Endothelial cell of umbilical vein (primary cell): ENCODE measurements at regions not wholly inside any gene's neighbourhood (a gene's known extent, or its start where the extent isn't known, plus 50 kb on each side); places are given as distances from the start of the nearest gene placed in this dataset.

Source experiments
- BruUV-seq: library from RNA; stranded (reverse); fragments of 400-500 nt; replicated peaks from 2 replicates; lab custom pipeline; 2021; lab: Mats Ljungman, UMichigan
- CTCF ChIA-PET: fragments of 300-600, 350-600 bp; sonication (Branson Sonifier 250); formaldehyde crosslinking; loops from one replicate; lab custom pipeline; 2021; ENCODE audit warnings: antibody characterized with exemption, inconsistent platforms; lab: Charles Lee
- POLR2A ChIA-PET: fragments of 300-600, 350-600 bp; sonication (Branson Sonifier 250); formaldehyde crosslinking; loops from one replicate; lab custom pipeline; 2021; ENCODE audit warnings: antibody characterized with exemption, inconsistent platforms; lab: Charles Lee
- DNase-seq: peaks from one replicate; pipeline ENCODE4 v3.0.0-alpha.2; 2011; ENCODE audit warnings: low read depth, low spot score
- FAIRE-seq: peaks from 2 replicates; lab custom pipeline; 2011; peaks lifted over from hg19 to GRCh38; lab: Jason Lieb, UNC
- H2AFZ ChIP-seq: 2 replicates; pipeline ENCODE4 v1.6.0; 2012; ENCODE audit warnings: low read depth, low read length, control low read depth, inconsistent platforms
- H3K27ac ChIP-seq: 2 replicates; pipeline ENCODE4 v1.5.1; 2011; ENCODE audit warnings: low read depth, mild to moderate bottlenecking, control low read depth, low read length, moderate library complexity; ENCODE audit not compliant: insufficient read depth
- H3K27me3 ChIP-seq, 2 experiments: 2 replicates each; pipeline versions ENCODE4 v1.6.0 to v1.6.1; 2011; ENCODE audit warnings: low read length in 2 of 2, mixed read lengths in 1 of 2; ENCODE audit not compliant: control insufficient read depth in 2 of 2, insufficient read depth in 2 of 2
- H3K36me3 ChIP-seq, 2 experiments: 2 replicates in 1 of 2; 3 replicates in 1 of 2; pipeline ENCODE4 v1.5.1; 2011; ENCODE audit warnings: low read length in 2 of 2, mild to moderate bottlenecking in 1 of 2, moderate library complexity in 1 of 2; ENCODE audit not compliant: control insufficient read depth in 2 of 2, insufficient read depth in 2 of 2; ENCODE audit errors: extremely low read depth in 1 of 2
- H3K4me1 ChIP-seq: 3 replicates; pipeline ENCODE4 v1.5.1; 2011; ENCODE audit warnings: mild to moderate bottlenecking, low read length; ENCODE audit not compliant: control insufficient read depth, insufficient read depth; ENCODE audit errors: extremely low read depth
- H3K4me2 ChIP-seq: 2 replicates; pipeline ENCODE4 v1.6.1; 2011; ENCODE audit warnings: low read length, control low read depth, mixed read lengths; ENCODE audit not compliant: insufficient read depth
- H3K4me3 ChIP-seq, 3 experiments: fragments of 200-600 bp in 1 of 3; sonication (generic), shearing (Covaris generic) in 1 of 3; replicated peaks in 1 of 3; 2 replicates each; pipeline ENCODE4 v1.5.1; 2011 to 2016; ENCODE audit warnings: control low read depth in 3 of 3, low read length in 3 of 3, mild to moderate bottlenecking in 2 of 3, inconsistent platforms in 1 of 3, low read depth in 1 of 3, moderate library complexity in 1 of 3; ENCODE audit not compliant: insufficient read depth in 1 of 3
- H3K79me2 ChIP-seq: 2 replicates; pipeline ENCODE4 v1.6.0; 2012; ENCODE audit warnings: low read length, inconsistent platforms; ENCODE audit not compliant: control insufficient read depth, insufficient read depth
- H3K9ac ChIP-seq: replicated peaks from 2 replicates; pipeline ENCODE3; 2011; ENCODE audit warnings: low read length, control low read depth; ENCODE audit not compliant: insufficient read depth; ENCODE audit errors: extremely low read depth
- H3K9me1 ChIP-seq: replicated peaks from 3 replicates; pipeline ENCODE4 v1.6.0; 2011; ENCODE audit warnings: mild to moderate bottlenecking, low read length; ENCODE audit not compliant: control insufficient read depth, insufficient read depth; ENCODE audit errors: extremely low read depth
- H3K9me3 ChIP-seq: replicated peaks from 2 replicates; pipeline ENCODE4 v1.5.1; 2012; ENCODE audit warnings: low read length, inconsistent platforms; ENCODE audit not compliant: control insufficient read depth, insufficient read depth
- H4K20me1 ChIP-seq: replicated peaks from 2 replicates; pipeline ENCODE3; 2011; ENCODE audit warnings: mild to moderate bottlenecking, low read length; ENCODE audit not compliant: control insufficient read depth, insufficient read depth; ENCODE audit errors: extremely low read depth
- CTCF ChIP-seq, 2 donors: IDR thresholded peaks; 1 replicate in 1 of 2; 2 replicates in 1 of 2; pipeline ENCODE4 v1.5.1; 2011; ENCODE audit warnings: low read length in 2 of 2, mild to moderate bottlenecking in 2 of 2, moderate library complexity in 2 of 2, control low read depth in 1 of 2, inconsistent platforms in 1 of 2, low read depth in 1 of 2; ENCODE audit not compliant: insufficient read depth in 1 of 2; ENCODE audit errors: extremely low read depth in 1 of 2
- EZH2 ChIP-seq: IDR thresholded peaks from 2 replicates; pipeline ENCODE4 v1.6.1; 2012; ENCODE audit warnings: borderline replicate concordance, low read depth, mild to moderate bottlenecking, moderate library complexity, low read length, inconsistent platforms; ENCODE audit not compliant: severe bottlenecking
- FOS ChIP-seq: IDR thresholded peaks from 2 replicates; pipeline ENCODE4 v1.6.1; 2011; ENCODE audit warnings: mild to moderate bottlenecking, low read length, moderate library complexity, borderline replicate concordance; ENCODE audit not compliant: insufficient read depth
- GATA2 ChIP-seq: IDR thresholded peaks from 2 replicates; pipeline ENCODE4 v1.7.0; 2011; ENCODE audit warnings: low read depth, mild to moderate bottlenecking, moderate library complexity, mixed read lengths, low read length; ENCODE audit not compliant: insufficient read length, insufficient read depth
- JUN ChIP-seq: IDR thresholded peaks from 2 replicates; pipeline ENCODE4 v1.6.1; 2011; ENCODE audit warnings: borderline replicate concordance, low read depth; ENCODE audit not compliant: insufficient read length, insufficient read depth
- MAX ChIP-seq: IDR thresholded peaks from 2 replicates; pipeline ENCODE4 v1.6.1; 2011; ENCODE audit not compliant: insufficient read depth, insufficient read length
- MYC ChIP-seq: IDR thresholded peaks from one replicate; pipeline ENCODE4 v1.6.1; 2011; ENCODE audit warnings: mild to moderate bottlenecking, low read depth, low read length
- POLR2A ChIP-seq: IDR thresholded peaks from 2 replicates; pipeline ENCODE4 v1.6.1; 2012; ENCODE audit warnings: low read depth, mild to moderate bottlenecking, control low read depth, low read length
- POLR2AphosphoS5 ChIP-seq: IDR thresholded peaks from 2 replicates; pipeline ENCODE4 v1.6.1; 2012; ENCODE audit warnings: low read depth, mild to moderate bottlenecking, control low read depth, low read length, moderate library complexity; ENCODE audit not compliant: insufficient read depth
- dilution Hi-C: fragments of 300-500 bp; cut with MboI; formaldehyde crosslinking; loops from one replicate; pipeline ENCODE4 v1.15.0; 2019; ENCODE audit warnings: low sequenced_read_pairs; ENCODE audit not compliant: extremely low pct_ligation_motif_present
- intact Hi-C: fragments of 100-400 bp; cut with micrococcal nuclease; formaldehyde crosslinking; loops from one replicate; pipeline ENCODE4 v1.10.0; 2022

- no peaks in the 10 kb centered on the region for H4K20me1 ChIP-seq
- no peak overlapping the region for H3K4me2 ChIP-seq
- H3K9me1 ChIP-seq: no peaks in the 10 kb centered on the region
- intact Hi-C loops: no loop called here
- dilution Hi-C loops: no loop called here
- no peaks in the 10 kb centered on the region for H3K27me3 ChIP-seq
- TF ChIP-seq POLR2A: no peak
- TF ChIP-seq FOS: no peak
- no peak for TF ChIP-seq CTCF (IDR thresholded peaks at IDR 0.05; ENCODE audit: extremely low read depth in 1 of 2, insufficient read depth in 1 of 2, low read depth in 1 of 2, low read length in 2 of 2)
- no peak for TF ChIP-seq GATA2
- TF ChIP-seq POLR2AphosphoS5: no peak
- no peak for TF ChIP-seq MAX
- no peak for TF ChIP-seq JUN
- no peak for TF ChIP-seq MYC
- TF ChIP-seq EZH2: no peak
- no peaks in the 10 kb centered on the region for H3K36me3 ChIP-seq
- no peaks in the 10 kb centered on the region for H3K9me3 ChIP-seq
- FAIRE-seq: no peak
- BruUV-seq: no TSS peak
- H3K9ac ChIP-seq: no peak overlapping the region
- H2AFZ ChIP-seq: no peak overlapping the region
- H3K79me2 ChIP-seq: no peaks in the 10 kb centered on the region
- H3K4me3 ChIP-seq: no peak overlapping the region
- DNase-seq: peak; percentile 54
- ChIA-PET POLR2A (interaction anchor here (0.6 to 1.0 kb wide), 2 partner anchors 224 to 299 kb away, joined by 3 to 5 read pairs; partner anchors contain the start of gene BTG1), CTCF (interaction anchor here (0.8 kb wide), 1 partner anchor 34 kb away, joined by 4 read pairs; no protein-coding TSS in a partner anchor)
- no peaks in the 10 kb centered on the region for H3K4me1 ChIP-seq
- H3K27ac ChIP-seq: no peak overlapping the region
Measured at GRCh38 chr12:91846466-91847055, 299.1 kb downstream of the BTG1 start.
